Prostate gland (tissue), 2 donors: ENCODE measurements at regions not wholly inside any gene's neighbourhood (a gene's known extent, or its start where the extent isn't known, plus 50 kb on each side); places are given as distances from the start of the nearest gene placed in this dataset.

Experiments used
- CTCF ChIP-seq, 4 experiments: fragments of 200-600 bp in 2 of 4; fragments of 450-650 bp in 2 of 4; sonication (generic) in 2 of 4; IDR thresholded peaks; 1 replicate in 3 of 4; 2 replicates in 1 of 4; pipeline ENCODE4 v1.5.1; 2016 to 2019; ENCODE audit warnings: antibody characterized with exemption in 4 of 4, mild to moderate bottlenecking in 2 of 4, moderate library complexity in 2 of 4
- POLR2A ChIP-seq: fragments of 450-650 bp; IDR thresholded peaks from one replicate; pipeline ENCODE4 v1.6.1; 2016; ENCODE audit warnings: antibody characterized with exemption, mild to moderate bottlenecking
- POLR2AphosphoS5 ChIP-seq: sonication (generic); formaldehyde crosslinking; IDR thresholded peaks from one replicate; pipeline ENCODE4 v1.6.1; 2017; ENCODE audit warnings: antibody characterized with exemption

- TF ChIP-seq CTCF (IDR thresholded peaks at IDR 0.05), result no peak
- no peak for TF ChIP-seq POLR2AphosphoS5
- no peak for TF ChIP-seq POLR2A
Observed at GRCh38 chr6:131349199-131349598, 213.9 kb downstream of the AKAP7 start.
